Neural cell (in vitro differentiated cells): ENCODE measurements at regions not wholly inside any gene's neighbourhood (a gene's known extent, or its start where the extent isn't known, plus 50 kb on each side); places are given as distances from the start of the nearest gene placed in this dataset.

Experiments used
- H2AFZ ChIP-seq: fragments of 200-600, 300-800 bp; sonication (generic), shearing (Covaris generic); 2 replicates; pipeline ENCODE4 v1.6.0; 2014; ENCODE audit warnings: low read depth, mild to moderate bottlenecking, antibody characterized with exemption, low read length, moderate library complexity
- H3F3A ChIP-seq: fragments of 200-600 bp; shearing (Covaris generic); 2 replicates; pipeline ENCODE4 v1.6.1; 2016; ENCODE audit warnings: mild to moderate bottlenecking, moderate library complexity, mixed read lengths, antibody characterized with exemption, low read length; ENCODE audit not compliant: insufficient read depth, poor library complexity, severe bottlenecking
- H3K27ac ChIP-seq: fragments of 200-600, 300-800 bp; sonication (generic), shearing (Covaris generic); 2 replicates; pipeline ENCODE4 v1.5.1; 2014; ENCODE audit warnings: mild to moderate bottlenecking, low read length, moderate library complexity
- H3K27me3 ChIP-seq: fragments of 300-800, 200-600 bp; sonication (generic), shearing (Covaris generic); 2 replicates; pipeline ENCODE4 v1.6.0; 2014; ENCODE audit warnings: mild to moderate bottlenecking, low read depth, low read length, moderate library complexity; ENCODE audit not compliant: insufficient read depth
- H3K36me3 ChIP-seq: fragments of 300-800, 200-600 bp; sonication (generic), shearing (Covaris generic); 2 replicates; pipeline ENCODE4 v1.5.1; 2014; ENCODE audit warnings: mild to moderate bottlenecking, antibody characterized with exemption, low read length, moderate library complexity; ENCODE audit not compliant: insufficient read depth
- H3K4me2 ChIP-seq: fragments of 300-800, 200-600 bp; sonication (generic), shearing (Covaris generic); 2 replicates; pipeline ENCODE4 v1.6.0; 2014; ENCODE audit warnings: mild to moderate bottlenecking, low read length
- H3K4me3 ChIP-seq: fragments of 300-800, 200-600 bp; sonication (generic), shearing (Covaris generic); 2 replicates; pipeline ENCODE4 v1.5.1; 2014; ENCODE audit warnings: mild to moderate bottlenecking, low read length, moderate library complexity
- H3K79me2 ChIP-seq: fragments of 200-600 bp; shearing (Covaris generic); replicated peaks from 2 replicates; pipeline ENCODE4 v1.6.0; 2014; ENCODE audit warnings: mild to moderate bottlenecking, low read length, moderate library complexity; ENCODE audit not compliant: insufficient read depth
- H3K9ac ChIP-seq: fragments of 300-800, 200-600 bp; sonication (generic), shearing (Covaris generic); 2 replicates; pipeline ENCODE4 v1.6.1; 2016; ENCODE audit warnings: mild to moderate bottlenecking, low read length, mixed read lengths
- H3K9me2 ChIP-seq: fragments of 200-600 bp; shearing (Covaris generic); 2 replicates; pipeline ENCODE4 v1.6.1; 2016; ENCODE audit warnings: mild to moderate bottlenecking, low read length, mixed read lengths; ENCODE audit not compliant: insufficient read depth
- H3K9me3 ChIP-seq: fragments of 200-600, 300-800 bp; sonication (generic), shearing (Covaris generic); 2 replicates; pipeline ENCODE4 v1.6.1; 2016; ENCODE audit warnings: mild to moderate bottlenecking, mixed run types, low read length, moderate library complexity, mixed read lengths
- H4K20me1 ChIP-seq: fragments of 200-600 bp; shearing (Covaris generic); 2 replicates; pipeline ENCODE4 v1.6.1; 2016; ENCODE audit warnings: mild to moderate bottlenecking, mixed run types; ENCODE audit not compliant: insufficient read depth
- EP300 ChIP-seq: fragments of 450-650 bp; conservative IDR thresholded peaks from 2 replicates; pipeline ENCODE4 v1.6.1; 2014; ENCODE audit warnings: antibody characterized with exemption, mild to moderate bottlenecking, moderate library complexity; ENCODE audit not compliant: poor library complexity, severe bottlenecking
- EZH2 ChIP-seq: fragments of 200-600, 300-800 bp; shearing (Covaris generic), sonication (generic); IDR thresholded peaks from 2 replicates; pipeline ENCODE4 v1.6.1; 2014; ENCODE audit warnings: antibody characterized with exemption, low read length, borderline replicate concordance, mild to moderate bottlenecking; ENCODE audit not compliant: insufficient read depth, poor library complexity, severe bottlenecking
- MXI1 ChIP-seq: fragments of 450-650 bp; conservative IDR thresholded peaks from 2 replicates; pipeline ENCODE4 v1.6.1; 2014; ENCODE audit warnings: antibody characterized with exemption, mild to moderate bottlenecking; ENCODE audit not compliant: poor library complexity, severe bottlenecking
- POLR2AphosphoS5 ChIP-seq: IDR thresholded peaks from 2 replicates; pipeline ENCODE4 v1.6.1; 2012
- RAD21 ChIP-seq: fragments of 450-650 bp; conservative IDR thresholded peaks from 2 replicates; pipeline ENCODE4 v1.6.1; 2014; ENCODE audit warnings: antibody characterized with exemption, mild to moderate bottlenecking, moderate library complexity
- SMC3 ChIP-seq: fragments of 450-650 bp; conservative IDR thresholded peaks from 2 replicates; pipeline ENCODE4 v1.6.1; 2014; ENCODE audit warnings: antibody characterized with exemption, mild to moderate bottlenecking, moderate library complexity; ENCODE audit not compliant: poor library complexity
- TAF1 ChIP-seq: IDR thresholded peaks from 2 replicates; pipeline ENCODE4 v1.6.1; 2012; ENCODE audit warnings: low read depth
- TF ChIP-seq, protein P1 (sequence below): IDR thresholded peaks from 2 replicates; pipeline ENCODE4 v1.6.1; 2012; ENCODE audit warnings: borderline replicate concordance
- TF ChIP-seq, protein P2 (sequence below): fragments of 450-650 bp; IDR thresholded peaks from 2 replicates; pipeline ENCODE4 v1.5.1; 2014; ENCODE audit warnings: antibody characterized with exemption, mild to moderate bottlenecking, moderate library complexity; ENCODE audit not compliant: poor library complexity, severe bottlenecking

DNA sequence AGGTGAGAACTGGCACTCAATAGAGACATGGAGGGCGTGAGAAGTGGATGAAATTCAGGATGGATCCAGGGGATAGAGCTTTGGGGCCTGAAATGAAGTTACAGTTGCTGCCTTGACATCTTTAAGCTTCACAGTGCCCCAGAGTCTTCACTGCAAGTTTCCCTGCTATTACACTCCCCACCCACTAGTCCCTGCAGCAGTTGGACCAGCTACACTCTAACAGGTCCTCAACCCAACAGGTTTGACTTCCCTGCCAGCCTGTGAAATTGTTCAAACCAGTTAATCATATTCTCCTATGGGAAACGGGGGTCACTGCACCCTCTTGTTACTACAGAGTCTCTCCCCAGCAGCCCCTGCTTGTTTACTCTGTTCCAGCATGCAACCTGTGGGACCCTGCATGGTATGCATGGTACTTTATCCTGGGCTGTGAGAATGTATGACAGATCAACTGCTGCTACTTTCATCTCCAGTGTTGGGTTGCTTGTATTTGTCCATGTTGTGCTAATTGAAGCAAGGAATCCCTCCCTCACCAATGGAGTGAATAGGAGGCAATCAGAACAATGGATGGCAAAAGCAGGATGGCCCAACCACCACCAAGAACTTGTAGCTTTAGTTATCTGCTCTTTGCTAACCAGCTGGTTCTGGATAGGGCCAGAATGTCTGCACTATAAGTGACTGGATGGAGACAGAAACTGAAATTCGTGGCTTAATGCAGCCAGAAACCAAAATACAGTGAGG lies 314.2 kb downstream of the OLFM4 start:
- Histone ChIP-seq H3K79me2 (no peaks in the 10 kb centered on the region), H3K9ac (no peak overlapping the region), H3K9me2 (no peaks in the 10 kb centered on the region), H3K36me3 (no peaks in the 10 kb centered on the region), H2AFZ (no peak overlapping the region), H3K4me3 (no peak overlapping the region), H3K9me3 (no peaks in the 10 kb centered on the region), H3K27me3 (no peaks in the 10 kb centered on the region), H3K27ac (no peak overlapping the region), H3K4me2 (no peak overlapping the region), H3F3A (no peaks in the 10 kb centered on the region), H4K20me1 (no peaks in the 10 kb centered on the region)
- TF ChIP-seq POLR2AphosphoS5 (no peak), RAD21 (no peak), EZH2 (no peak)

DNA sequence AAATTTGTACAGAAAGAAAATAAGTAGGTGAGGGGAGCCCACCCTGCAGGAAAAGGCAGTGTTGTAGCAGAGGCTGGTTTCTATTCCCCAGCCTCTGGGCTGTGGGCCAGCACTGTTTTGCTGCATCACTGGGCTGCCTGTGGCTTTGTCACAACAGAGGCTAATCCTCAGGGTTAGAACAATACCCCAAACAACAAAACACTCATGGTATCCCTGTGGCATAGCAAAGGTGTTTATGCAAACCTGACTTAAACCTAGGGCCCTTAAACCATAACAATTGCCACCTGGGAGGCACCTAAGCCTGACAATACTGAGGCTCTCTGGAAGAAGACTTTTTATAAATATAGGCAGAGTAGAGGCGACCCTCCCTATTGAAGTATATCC lies 314.7 kb downstream of the OLFM4 start:
- Histone ChIP-seq H3K4me2 (no peak overlapping the region), H3K4me3 (no peak overlapping the region), H3K27me3 (no peaks in the 10 kb centered on the region), H3K9me2 (no peaks in the 10 kb centered on the region), H3F3A (no peaks in the 10 kb centered on the region), H3K27ac (no peak overlapping the region), H3K36me3 (no peaks in the 10 kb centered on the region), H4K20me1 (no peaks in the 10 kb centered on the region), H3K9me3 (no peaks in the 10 kb centered on the region), H3K79me2 (no peaks in the 10 kb centered on the region), H2AFZ (no peak overlapping the region), H3K9ac (no peak overlapping the region)
- TF ChIP-seq, protein P1, sequence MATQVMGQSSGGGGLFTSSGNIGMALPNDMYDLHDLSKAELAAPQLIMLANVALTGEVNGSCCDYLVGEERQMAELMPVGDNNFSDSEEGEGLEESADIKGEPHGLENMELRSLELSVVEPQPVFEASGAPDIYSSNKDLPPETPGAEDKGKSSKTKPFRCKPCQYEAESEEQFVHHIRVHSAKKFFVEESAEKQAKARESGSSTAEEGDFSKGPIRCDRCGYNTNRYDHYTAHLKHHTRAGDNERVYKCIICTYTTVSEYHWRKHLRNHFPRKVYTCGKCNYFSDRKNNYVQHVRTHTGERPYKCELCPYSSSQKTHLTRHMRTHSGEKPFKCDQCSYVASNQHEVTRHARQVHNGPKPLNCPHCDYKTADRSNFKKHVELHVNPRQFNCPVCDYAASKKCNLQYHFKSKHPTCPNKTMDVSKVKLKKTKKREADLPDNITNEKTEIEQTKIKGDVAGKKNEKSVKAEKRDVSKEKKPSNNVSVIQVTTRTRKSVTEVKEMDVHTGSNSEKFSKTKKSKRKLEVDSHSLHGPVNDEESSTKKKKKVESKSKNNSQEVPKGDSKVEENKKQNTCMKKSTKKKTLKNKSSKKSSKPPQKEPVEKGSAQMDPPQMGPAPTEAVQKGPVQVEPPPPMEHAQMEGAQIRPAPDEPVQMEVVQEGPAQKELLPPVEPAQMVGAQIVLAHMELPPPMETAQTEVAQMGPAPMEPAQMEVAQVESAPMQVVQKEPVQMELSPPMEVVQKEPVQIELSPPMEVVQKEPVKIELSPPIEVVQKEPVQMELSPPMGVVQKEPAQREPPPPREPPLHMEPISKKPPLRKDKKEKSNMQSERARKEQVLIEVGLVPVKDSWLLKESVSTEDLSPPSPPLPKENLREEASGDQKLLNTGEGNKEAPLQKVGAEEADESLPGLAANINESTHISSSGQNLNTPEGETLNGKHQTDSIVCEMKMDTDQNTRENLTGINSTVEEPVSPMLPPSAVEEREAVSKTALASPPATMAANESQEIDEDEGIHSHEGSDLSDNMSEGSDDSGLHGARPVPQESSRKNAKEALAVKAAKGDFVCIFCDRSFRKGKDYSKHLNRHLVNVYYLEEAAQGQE: no peak
- TF ChIP-seq POLR2AphosphoS5 (no peak), EZH2 (no peak), MXI1 (no peak), TAF1 (no peak), RAD21 (no peak), SMC3 (no peak), EP300 (no peak)
- TF ChIP-seq, protein P2, sequence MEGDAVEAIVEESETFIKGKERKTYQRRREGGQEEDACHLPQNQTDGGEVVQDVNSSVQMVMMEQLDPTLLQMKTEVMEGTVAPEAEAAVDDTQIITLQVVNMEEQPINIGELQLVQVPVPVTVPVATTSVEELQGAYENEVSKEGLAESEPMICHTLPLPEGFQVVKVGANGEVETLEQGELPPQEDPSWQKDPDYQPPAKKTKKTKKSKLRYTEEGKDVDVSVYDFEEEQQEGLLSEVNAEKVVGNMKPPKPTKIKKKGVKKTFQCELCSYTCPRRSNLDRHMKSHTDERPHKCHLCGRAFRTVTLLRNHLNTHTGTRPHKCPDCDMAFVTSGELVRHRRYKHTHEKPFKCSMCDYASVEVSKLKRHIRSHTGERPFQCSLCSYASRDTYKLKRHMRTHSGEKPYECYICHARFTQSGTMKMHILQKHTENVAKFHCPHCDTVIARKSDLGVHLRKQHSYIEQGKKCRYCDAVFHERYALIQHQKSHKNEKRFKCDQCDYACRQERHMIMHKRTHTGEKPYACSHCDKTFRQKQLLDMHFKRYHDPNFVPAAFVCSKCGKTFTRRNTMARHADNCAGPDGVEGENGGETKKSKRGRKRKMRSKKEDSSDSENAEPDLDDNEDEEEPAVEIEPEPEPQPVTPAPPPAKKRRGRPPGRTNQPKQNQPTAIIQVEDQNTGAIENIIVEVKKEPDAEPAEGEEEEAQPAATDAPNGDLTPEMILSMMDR: no peak
